GM18498 (cell line): ENCODE measurements at regions not wholly inside any gene's neighbourhood (a gene's known extent, or its start where the extent isn't known, plus 50 kb on each side); places are given as distances from the start of the nearest gene placed in this dataset.
"Not testable (repeated sequence)": the region's sequence is repeated elsewhere in the genome, so short reads cannot be mapped to it uniquely, and the experiment has no call there.

ENCODE experiments used
- ATAC-seq: cut with Tn5 transposase; IDR thresholded peaks from one replicate; pipeline ENCODE4 v1.9.1; 2021; ENCODE audit warnings: mild to moderate bottlenecking, moderate library complexity; ENCODE audit not compliant: unreplicated experiment

GRCh38 chr20:40848526-40848925, 159.5 kb upstream of the MAFB start:
- no peak for ATAC-seq

- no peak for ATAC-seq
Observed at GRCh38 chr20:40849456-40849855, 160.4 kb upstream of the MAFB start.

- no peak for ATAC-seq
Observed at GRCh38 chr20:40851051-40851450, 162.0 kb upstream of the MAFB start.

DNA sequence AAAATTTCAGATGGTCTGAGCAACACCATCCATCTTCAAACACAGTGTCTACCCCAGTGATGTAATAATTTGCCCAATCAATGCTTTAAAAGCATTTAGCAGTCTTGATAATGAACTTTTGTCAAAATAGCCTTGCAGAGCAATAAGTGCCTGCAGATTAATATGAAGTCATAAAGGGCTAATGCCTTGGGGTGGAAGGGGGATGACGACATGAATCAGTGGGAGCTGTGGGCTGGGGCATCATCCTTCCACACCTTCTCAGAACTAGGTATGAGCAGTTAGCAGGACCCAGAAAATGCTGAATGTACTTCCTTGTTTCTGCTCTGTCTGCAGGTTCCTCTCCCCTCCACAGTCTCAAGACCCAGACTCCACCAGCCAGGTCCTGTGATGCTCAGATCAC, 166.2 kb upstream of the MAFB start:
- no peak for ATAC-seq

DNA sequence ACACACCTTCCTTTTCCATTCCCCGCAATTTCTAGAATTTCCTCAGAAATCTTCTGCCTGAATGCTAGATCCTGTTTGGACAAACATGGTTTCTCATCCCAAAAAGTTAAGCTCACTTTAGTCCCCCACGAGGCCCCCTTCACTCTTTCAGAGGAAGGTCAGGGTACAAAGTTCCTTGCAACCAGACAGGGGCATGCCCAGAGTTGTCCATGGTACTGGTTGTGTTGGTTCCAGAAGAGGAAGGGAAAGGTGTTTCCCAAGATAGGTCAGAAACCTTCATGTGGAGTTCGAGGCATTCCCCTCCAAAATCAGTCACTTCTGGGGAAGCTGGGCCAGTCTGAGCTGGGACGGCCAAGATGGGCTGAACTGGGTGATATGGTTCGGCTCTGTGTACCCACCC, 167.6 kb upstream of the MAFB start:
- no peak for ATAC-seq

GRCh38 chr20:40860487-40860902, 168.1 kb upstream of the TOP1 start:
- ATAC-seq, result no peak

DNA sequence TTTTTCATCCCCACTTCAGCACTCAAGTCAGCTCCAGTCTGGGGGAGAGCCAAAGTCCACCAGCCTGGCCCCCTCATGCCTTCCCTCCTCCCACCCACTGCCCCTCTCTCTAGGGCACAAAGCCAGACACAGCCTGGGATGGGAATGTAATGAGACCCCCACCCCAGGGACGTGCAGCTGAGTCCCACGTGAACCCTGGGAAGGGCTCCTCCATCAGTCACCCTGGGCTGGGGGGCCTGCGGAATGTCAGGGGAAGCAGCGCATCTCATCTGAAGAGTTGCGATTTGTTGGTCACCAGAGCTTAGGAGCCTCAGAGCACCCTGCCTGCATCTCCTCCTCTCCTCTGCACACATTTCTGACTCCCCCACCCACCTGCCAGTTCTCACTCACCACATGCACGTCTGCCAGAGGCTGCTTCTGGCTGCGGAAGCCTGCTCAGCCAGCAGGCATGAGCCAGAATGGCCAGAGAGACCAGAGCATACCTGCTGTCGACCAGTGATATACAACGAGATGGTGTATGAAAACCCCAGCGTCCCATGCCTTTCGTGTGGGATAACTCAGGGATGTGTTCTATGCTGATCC, 167.1 kb upstream of the TOP1 start:
- ATAC-seq, result no peak

DNA sequence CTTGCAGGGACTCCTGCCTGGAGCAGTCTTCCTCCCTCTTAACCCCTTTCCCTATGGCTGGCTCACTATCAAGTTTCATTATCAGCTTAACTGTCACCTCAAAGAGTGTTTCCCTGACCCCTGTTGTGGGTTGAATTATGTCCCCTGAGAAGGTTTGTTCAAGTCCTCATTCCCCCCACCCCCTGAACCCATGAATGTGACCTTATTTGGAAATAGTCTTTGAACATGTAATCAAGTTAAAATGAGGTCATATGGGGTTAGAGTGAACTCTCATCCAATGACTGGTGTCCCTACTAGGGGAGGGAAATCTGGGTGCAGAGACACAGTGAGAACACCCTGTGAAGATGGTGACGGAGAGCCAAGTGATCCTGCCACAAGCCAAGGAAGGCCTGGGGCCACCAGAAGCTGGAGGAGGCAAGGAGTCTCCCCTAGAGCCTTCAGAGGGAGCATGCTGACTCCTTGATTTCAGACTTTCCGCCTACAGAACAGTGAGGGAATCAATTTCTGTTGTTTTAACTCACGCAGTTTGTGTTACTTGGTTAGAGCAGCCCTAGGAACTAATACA, 165.2 kb upstream of the TOP1 start:
- no peak for ATAC-seq

DNA sequence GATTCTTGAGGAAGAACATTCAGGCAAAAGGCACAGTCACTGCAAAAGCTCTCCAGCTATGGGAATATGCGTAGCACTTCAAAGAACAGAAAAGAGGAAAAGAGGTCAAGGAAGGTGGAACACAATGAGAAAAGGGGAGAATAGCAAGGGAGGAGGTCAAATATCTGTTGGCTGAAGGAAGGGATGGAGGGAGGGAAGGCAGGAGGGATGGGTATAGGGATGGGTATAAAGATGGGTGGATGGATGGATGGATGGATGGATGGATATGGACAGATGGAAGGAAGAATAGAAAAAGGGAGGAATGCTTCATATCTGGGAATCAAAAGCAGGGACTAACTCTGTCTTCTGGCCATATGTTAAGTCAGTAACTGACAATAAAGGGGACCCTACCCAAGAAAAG, 164.2 kb upstream of the TOP1 start:
- no peak for ATAC-seq

DNA sequence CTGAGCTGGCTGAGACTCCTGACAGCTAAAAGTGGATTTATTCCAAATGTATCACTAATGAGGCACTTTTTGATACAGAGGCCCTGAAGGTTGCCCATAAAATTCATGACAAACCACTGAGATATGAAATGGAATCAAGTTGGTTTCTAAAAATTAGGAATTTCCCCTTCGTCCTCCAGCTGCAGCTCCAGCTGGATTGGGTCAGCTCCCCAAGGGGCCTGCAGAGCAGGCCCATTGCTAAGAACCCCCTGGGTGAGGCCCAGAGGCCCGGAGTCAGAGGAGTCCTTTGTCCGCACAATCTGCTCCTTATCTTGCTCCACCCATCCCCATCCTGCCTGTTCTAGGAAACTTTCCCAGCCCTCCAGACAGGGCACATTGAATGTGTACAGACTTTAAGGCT, 163.5 kb upstream of the TOP1 start:
- no peak for ATAC-seq

GRCh38 chr20:40866056-40866455, 162.6 kb upstream of the TOP1 start:
- no peak for ATAC-seq

DNA sequence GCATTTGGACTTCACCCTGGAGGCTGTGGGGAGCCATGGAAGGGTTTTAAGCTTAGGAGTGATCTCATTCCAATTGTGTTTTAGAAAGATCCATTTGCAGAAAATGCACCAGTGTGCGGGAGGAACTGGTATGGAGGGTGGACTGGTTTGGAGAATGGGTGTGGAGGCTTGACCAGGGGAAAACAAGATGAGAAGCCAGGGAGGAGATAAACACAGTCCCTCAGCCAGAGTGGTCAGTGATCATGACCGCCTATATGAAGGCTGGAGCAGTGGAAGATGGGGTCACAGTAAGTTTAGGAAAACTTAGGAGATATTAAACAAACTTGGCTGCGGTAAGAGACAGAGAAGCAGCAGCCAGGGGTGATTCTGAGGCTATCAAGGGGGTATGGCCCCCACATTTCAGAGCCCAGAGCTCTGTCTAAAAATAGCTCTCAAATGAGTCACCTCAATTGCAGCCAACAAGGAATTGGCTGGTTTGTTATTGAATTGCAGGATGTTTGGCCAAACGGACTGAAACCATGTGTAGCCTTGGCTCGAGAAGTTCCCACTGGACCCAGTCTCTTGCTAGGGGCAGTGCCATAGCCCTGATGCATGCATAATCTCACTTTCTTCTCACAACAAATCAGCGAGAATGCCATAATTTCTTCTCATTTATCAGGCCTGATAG, 159.9 kb upstream of the TOP1 start:
- ATAC-seq, result no peak

GRCh38 chr20:40869218-40870147, 159.1 kb upstream of the TOP1 start:
- ATAC-seq, result no peak

- no peak for ATAC-seq
Observed at GRCh38 chr20:40875116-40876085, 153.2 kb upstream of the TOP1 start.

DNA sequence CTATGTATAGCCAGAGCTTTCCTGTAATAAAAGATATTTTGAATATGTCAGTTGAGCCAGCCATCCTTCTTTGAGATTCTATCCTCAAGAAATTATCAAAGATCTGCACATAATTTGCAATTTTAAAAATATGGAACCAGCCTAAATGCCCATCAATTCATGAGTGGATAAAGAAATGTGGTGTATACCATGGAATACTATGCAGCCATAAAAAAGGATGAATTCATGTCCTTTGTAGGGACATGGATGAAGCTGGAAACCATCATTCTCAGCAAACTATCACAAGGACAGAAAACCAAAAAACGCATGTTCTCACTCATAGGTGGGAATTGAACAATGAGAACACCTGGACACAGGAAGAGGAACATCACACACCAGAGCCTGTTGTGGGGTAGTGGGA, 150.5 kb upstream of the TOP1 start:
- ATAC-seq, result not testable (repeated sequence)

DNA sequence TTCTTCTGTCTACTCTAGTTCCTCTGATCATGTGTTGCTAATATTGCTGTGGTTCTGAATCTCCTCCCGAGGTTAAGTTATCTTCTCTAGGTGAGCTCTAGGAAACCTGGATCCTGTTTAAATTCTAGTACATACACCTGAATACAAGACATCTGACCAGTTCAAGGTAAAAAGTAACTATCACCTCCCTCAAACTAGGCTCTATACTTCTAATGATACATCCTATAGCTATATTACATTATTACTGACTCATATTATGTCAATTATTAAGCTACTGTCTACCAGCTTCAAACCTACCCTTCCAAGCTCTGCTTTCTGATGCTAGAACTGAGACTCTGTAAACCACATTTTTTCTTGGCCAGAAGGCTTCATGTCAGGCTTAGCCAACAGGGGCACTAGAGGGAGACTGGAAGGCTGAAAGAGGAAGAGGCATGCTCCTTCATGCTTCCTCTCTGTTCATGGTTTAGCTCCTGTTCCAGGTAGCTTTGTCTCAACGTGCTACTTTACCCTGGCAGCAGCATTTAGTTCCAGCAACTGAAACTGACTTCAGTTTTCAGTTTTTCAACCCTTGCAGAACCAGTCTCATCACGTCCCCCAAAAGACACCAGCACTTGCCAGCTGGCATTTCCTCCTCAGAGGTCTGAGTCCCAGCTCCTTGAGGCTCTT, 148.4 kb upstream of the TOP1 start:
- no peak for ATAC-seq

DNA sequence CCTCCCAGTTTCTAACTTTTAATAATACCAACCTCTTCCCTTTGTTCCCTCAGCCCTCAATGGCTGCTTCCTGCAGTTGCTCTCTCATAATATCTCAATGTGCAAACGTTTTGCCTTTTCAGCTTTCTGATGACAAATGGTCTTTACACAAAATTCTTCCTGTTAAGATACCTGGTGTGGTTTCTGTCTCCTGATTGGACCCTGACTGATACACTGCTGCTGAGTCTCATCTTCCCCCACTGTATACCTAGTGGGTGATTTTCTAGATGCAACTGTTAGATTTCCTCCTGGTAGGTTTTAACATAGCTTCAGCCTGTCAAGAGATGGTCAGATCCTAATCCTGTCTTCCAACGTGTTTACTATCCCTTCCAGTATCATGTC, 147.9 kb upstream of the TOP1 start:
- no peak for ATAC-seq

GRCh38 chr20:40882152-40882551, 146.5 kb upstream of the TOP1 start:
- no peak for ATAC-seq

- no peak for ATAC-seq
Observed at GRCh38 chr20:40883097-40883496, 145.5 kb upstream of the TOP1 start.

- no peak for ATAC-seq
Observed at GRCh38 chr20:40887105-40887504, 141.5 kb upstream of the TOP1 start.
